ENCODE measurements at regions not wholly inside any gene's neighbourhood (a gene's known extent, or its start where the extent isn't known, plus 50 kb on each side); places are given as distances from the start of the nearest gene placed in this dataset.
"Not testable (repeated sequence)": the region's sequence is repeated elsewhere in the genome, so short reads cannot be mapped to it uniquely, and the experiment has no call there.

GRCh38 chr3:164806188-164806587 is 272.1 kb downstream of the SI start:
- Histone ChIP-seq H3K9me3 (ENCODE audit: control insufficient read depth, low read length) (no peaks in the 10 kb centered on the region), H3K4me3 (ENCODE audit: low read length in 2 of 2) (no peak overlapping the region), H3K27me3 (ENCODE audit: control insufficient read depth in 1 of 2, insufficient read depth in 2 of 2, low read length in 1 of 2) (no peaks in the 10 kb centered on the region), H3K36me3 (ENCODE audit: control insufficient read depth in 1 of 2, insufficient read depth in 2 of 2, low read length in 1 of 2) (no peaks in the 10 kb centered on the region), H3K27ac (ENCODE audit: low read depth in 1 of 2, low read length in 2 of 2) (no peak overlapping the region), H3K4me1 (ENCODE audit: control insufficient read depth in 1 of 2, insufficient read depth in 2 of 2, low read length in 2 of 2) (no peaks in the 10 kb centered on the region)
- WGBS, 2 donors, result 68 to 74% methylated on average over 2 of the region's 2 CpGs
- DNase-seq, result no peak
- intact Hi-C loops (cut with DNase I), result no loop called here
- ATAC-seq (ENCODE audit: low FRiP score), result no peak

DNA sequence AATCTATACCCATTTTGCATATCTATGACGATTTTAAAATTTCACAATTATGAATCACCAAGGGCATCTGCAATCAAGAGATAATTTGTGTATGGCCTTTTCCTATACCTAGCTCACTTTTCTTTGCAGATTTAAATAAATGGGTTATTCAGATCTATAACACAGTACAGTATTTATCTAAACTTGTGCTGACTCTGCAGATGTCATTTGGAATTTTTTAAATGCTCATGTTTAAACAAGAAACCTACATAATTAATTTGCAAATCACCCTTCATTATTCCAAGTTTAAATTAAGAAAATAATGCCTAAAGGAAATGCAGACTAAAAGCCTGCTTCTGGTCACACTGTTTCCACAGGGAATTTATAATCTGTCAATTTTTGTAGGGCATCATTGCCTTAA is 284.2 kb downstream of the SI start:
- Histone ChIP-seq H3K27me3 (ENCODE audit: control insufficient read depth in 1 of 2, insufficient read depth in 2 of 2, low read length in 1 of 2) (no peaks in the 10 kb centered on the region), H3K4me1 (ENCODE audit: control insufficient read depth in 1 of 2, insufficient read depth in 2 of 2, low read length in 2 of 2) (no peaks in the 10 kb centered on the region), H3K4me3 (ENCODE audit: low read length in 2 of 2) (no peak overlapping the region), H3K36me3 (ENCODE audit: control insufficient read depth in 1 of 2, insufficient read depth in 2 of 2, low read length in 1 of 2) (no peaks in the 10 kb centered on the region), H3K27ac (ENCODE audit: low read depth in 1 of 2, low read length in 2 of 2) (no peak overlapping the region), H3K9me3 (ENCODE audit: control insufficient read depth, low read length) (no peaks in the 10 kb centered on the region)
- DNase-seq (no peak), ATAC-seq (ENCODE audit: low FRiP score) (no peak)
- 86 to 92% methylated on average over 1 of the region's 1 CpG for WGBS, 2 donors
- intact Hi-C loops (cut with DNase I), result no loop called here

DNA sequence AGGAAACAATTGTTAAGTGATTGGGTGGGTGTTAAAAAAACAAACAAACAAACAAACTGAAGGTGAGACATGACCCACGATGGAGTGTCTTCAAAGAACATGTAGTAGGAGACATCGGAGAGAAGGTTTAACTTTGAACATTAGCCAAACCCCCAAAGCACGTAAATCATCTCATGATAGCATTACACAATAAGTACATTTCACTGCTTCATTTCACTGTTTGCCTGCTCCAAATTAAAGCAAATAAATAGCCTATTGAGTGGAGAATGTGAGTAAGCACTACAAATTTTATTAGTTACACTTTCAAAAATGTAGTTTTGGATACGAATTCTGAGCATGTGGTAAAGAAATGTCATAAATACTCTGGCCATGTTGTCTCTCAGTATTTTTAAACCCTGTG is 287.0 kb downstream of the SI start:
- intact Hi-C loops (cut with DNase I), result no loop called here
- Histone ChIP-seq H3K27me3 (ENCODE audit: control insufficient read depth in 1 of 2, insufficient read depth in 2 of 2, low read length in 1 of 2) (no peaks in the 10 kb centered on the region), H3K27ac (ENCODE audit: low read depth in 1 of 2, low read length in 2 of 2) (no peak overlapping the region), H3K9me3 (ENCODE audit: control insufficient read depth, low read length) (peaks cover 4% of the 10 kb centered on the region), H3K4me3 (ENCODE audit: low read length in 2 of 2) (no peak overlapping the region), H3K36me3 (ENCODE audit: control insufficient read depth in 1 of 2, insufficient read depth in 2 of 2, low read length in 1 of 2) (no peaks in the 10 kb centered on the region), H3K4me1 (ENCODE audit: control insufficient read depth in 1 of 2, insufficient read depth in 2 of 2, low read length in 2 of 2) (no peaks in the 10 kb centered on the region)
- DNase-seq (no peak), ATAC-seq (ENCODE audit: low FRiP score) (no peak)
- 63 to 72% methylated on average over 4 of the region's 4 CpGs for WGBS, 2 donors

GRCh38 chr3:164784407-164784806 is 293.9 kb downstream of the SI start:
- H3K27ac ChIP-seq (ENCODE audit: low read depth in 1 of 2, low read length in 2 of 2); ATAC-seq (ENCODE audit: low FRiP score); H3K36me3 ChIP-seq (ENCODE audit: control insufficient read depth in 1 of 2, insufficient read depth in 2 of 2, low read length in 1 of 2); DNase-seq; H3K9me3 ChIP-seq (ENCODE audit: control insufficient read depth, low read length); intact Hi-C loops (cut with DNase I); H3K4me1 ChIP-seq (ENCODE audit: control insufficient read depth in 1 of 2, insufficient read depth in 2 of 2, low read length in 2 of 2); H3K27me3 ChIP-seq (ENCODE audit: control insufficient read depth in 1 of 2, insufficient read depth in 2 of 2, low read length in 1 of 2); H3K4me3 ChIP-seq (ENCODE audit: low read length in 2 of 2): not testable (repeated sequence)
- WGBS, 2 donors, result 95 to 96% methylated on average over 14 to 21 of the region's 21 CpGs

DNA sequence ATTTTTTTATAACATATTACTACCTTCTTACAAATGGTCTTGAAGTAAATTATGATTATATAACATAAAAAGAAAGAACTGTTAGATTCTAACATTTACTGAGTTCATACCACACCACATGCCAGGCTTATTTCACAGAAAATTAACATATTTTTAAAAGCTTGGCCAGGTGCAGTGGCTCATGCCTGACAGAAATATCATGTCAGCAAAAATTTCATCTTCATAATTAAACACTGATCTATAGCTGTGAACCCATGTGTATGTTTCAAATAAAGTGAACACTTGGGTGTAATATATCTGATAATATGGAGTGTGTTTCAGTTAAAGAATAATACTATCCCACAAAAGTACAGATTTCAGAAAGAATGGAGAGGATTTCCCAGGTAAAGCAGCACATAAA is 296.5 kb downstream of the SI start:
- H3K4me1 ChIP-seq (ENCODE audit: control insufficient read depth in 1 of 2, insufficient read depth in 2 of 2, low read length in 2 of 2), result no peaks in the 10 kb centered on the region
- no peaks in the 10 kb centered on the region for H3K27me3 ChIP-seq (ENCODE audit: control insufficient read depth in 1 of 2, insufficient read depth in 2 of 2, low read length in 1 of 2)
- no peaks in the 10 kb centered on the region for H3K36me3 ChIP-seq (ENCODE audit: control insufficient read depth in 1 of 2, insufficient read depth in 2 of 2, low read length in 1 of 2)
- no peak overlapping the region for H3K4me3 ChIP-seq (ENCODE audit: low read length in 2 of 2)
- intact Hi-C loops (cut with DNase I), result no loop called here
- H3K27ac ChIP-seq (ENCODE audit: low read depth in 1 of 2, low read length in 2 of 2), result no peak overlapping the region
- DNase-seq (no peak), ATAC-seq (ENCODE audit: low FRiP score) (no peak)
- peaks cover 2% of the 10 kb centered on the region for H3K9me3 ChIP-seq (ENCODE audit: control insufficient read depth, low read length)

- DNase-seq (no peak), ATAC-seq (ENCODE audit: low FRiP score) (no peak)
- no peak overlapping the region for H3K4me3 ChIP-seq (ENCODE audit: low read length in 2 of 2)
- no peaks in the 10 kb centered on the region for H3K36me3 ChIP-seq (ENCODE audit: control insufficient read depth in 1 of 2, insufficient read depth in 2 of 2, low read length in 1 of 2)
- intact Hi-C loops (cut with DNase I), result no loop called here
- H3K27ac ChIP-seq (ENCODE audit: low read depth in 1 of 2, low read length in 2 of 2), result no peak overlapping the region
- 47 to 51% methylated on average over 4 of the region's 4 CpGs for WGBS, 2 donors
- H3K27me3 ChIP-seq (ENCODE audit: control insufficient read depth in 1 of 2, insufficient read depth in 2 of 2, low read length in 1 of 2), result no peaks in the 10 kb centered on the region
- peaks cover 2% of the 10 kb centered on the region for H3K9me3 ChIP-seq (ENCODE audit: control insufficient read depth, low read length)
- H3K4me1 ChIP-seq (ENCODE audit: control insufficient read depth in 1 of 2, insufficient read depth in 2 of 2, low read length in 2 of 2), result no peaks in the 10 kb centered on the region
Observed at GRCh38 chr3:164779816-164780215, 298.5 kb downstream of the SI start.

DNA sequence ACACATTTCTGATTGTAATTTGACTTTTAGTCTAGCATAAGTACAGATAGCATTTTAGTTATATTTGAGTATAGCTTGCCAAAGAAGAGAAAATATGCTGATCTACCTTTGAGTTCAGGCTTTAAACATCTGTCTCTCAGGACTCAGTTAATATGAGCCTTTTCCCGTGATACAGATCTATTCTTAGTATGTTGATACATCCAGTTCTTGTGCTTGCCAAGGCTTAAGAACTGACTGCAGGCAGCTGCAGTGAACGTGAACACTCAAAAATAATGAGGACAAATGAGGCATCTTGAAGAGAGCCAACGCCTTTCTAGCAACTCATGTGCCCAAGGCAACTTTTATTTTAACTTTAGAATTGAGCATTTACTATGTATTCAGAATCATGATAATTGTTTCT is 325.5 kb downstream of the SI start:
- Histone ChIP-seq H3K4me3 (ENCODE audit: low read length in 2 of 2) (no peak overlapping the region), H3K36me3 (ENCODE audit: control insufficient read depth in 1 of 2, insufficient read depth in 2 of 2, low read length in 1 of 2) (no peaks in the 10 kb centered on the region), H3K4me1 (ENCODE audit: control insufficient read depth in 1 of 2, insufficient read depth in 2 of 2, low read length in 2 of 2) (no peaks in the 10 kb centered on the region), H3K9me3 (ENCODE audit: control insufficient read depth, low read length) (no peaks in the 10 kb centered on the region), H3K27ac (ENCODE audit: low read depth in 1 of 2, low read length in 2 of 2) (no peak overlapping the region), H3K27me3 (ENCODE audit: control insufficient read depth in 1 of 2, insufficient read depth in 2 of 2, low read length in 1 of 2) (no peaks in the 10 kb centered on the region)
- ATAC-seq (ENCODE audit: low FRiP score) (no peak), DNase-seq (no peak)
- intact Hi-C loops (cut with DNase I), result no loop called here
- 11 to 14% methylated on average over 3 of the region's 3 CpGs for WGBS, 2 donors

DNA sequence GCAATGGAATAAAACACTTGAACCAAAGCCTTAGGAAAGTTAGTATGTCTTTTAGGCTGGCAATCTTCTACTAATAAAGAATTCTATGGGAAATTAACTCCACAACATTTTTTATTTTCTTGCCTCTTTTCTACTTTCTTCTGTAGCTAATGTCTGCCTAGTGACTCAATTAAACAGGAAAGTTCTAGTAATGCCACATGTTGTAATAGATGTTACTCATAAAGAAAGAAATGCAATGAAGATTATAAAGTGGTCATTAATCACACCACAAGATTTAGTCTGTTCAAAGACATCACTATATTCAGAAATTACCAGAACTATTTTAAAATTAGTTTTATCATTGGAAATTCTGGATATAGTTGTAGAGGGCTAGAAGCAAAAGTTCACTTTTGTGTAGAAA is 329.7 kb downstream of the SI start:
- Histone ChIP-seq H3K4me3 (ENCODE audit: low read length in 2 of 2) (no peak overlapping the region), H3K27ac (ENCODE audit: low read depth in 1 of 2, low read length in 2 of 2) (no peak overlapping the region), H3K27me3 (ENCODE audit: control insufficient read depth in 1 of 2, insufficient read depth in 2 of 2, low read length in 1 of 2) (no peaks in the 10 kb centered on the region), H3K9me3 (ENCODE audit: control insufficient read depth, low read length) (no peaks in the 10 kb centered on the region), H3K36me3 (ENCODE audit: control insufficient read depth in 1 of 2, insufficient read depth in 2 of 2, low read length in 1 of 2) (no peaks in the 10 kb centered on the region), H3K4me1 (ENCODE audit: control insufficient read depth in 1 of 2, insufficient read depth in 2 of 2, low read length in 2 of 2) (no peaks in the 10 kb centered on the region)
- intact Hi-C loops (cut with DNase I), result no loop called here
- DNase-seq (no peak), ATAC-seq (ENCODE audit: low FRiP score) (no peak)

GRCh38 chr3:164741869-164742268 is 336.4 kb downstream of the SI start:
- no peaks in the 10 kb centered on the region for H3K4me1 ChIP-seq (ENCODE audit: control insufficient read depth in 1 of 2, insufficient read depth in 2 of 2, low read length in 2 of 2)
- H3K27ac ChIP-seq (ENCODE audit: low read depth in 1 of 2, low read length in 2 of 2), result no peak overlapping the region
- H3K4me3 ChIP-seq (ENCODE audit: low read length in 2 of 2), result no peak overlapping the region
- no peaks in the 10 kb centered on the region for H3K36me3 ChIP-seq (ENCODE audit: control insufficient read depth in 1 of 2, insufficient read depth in 2 of 2, low read length in 1 of 2)
- intact Hi-C loops (cut with DNase I), result no loop called here
- no peaks in the 10 kb centered on the region for H3K9me3 ChIP-seq (ENCODE audit: control insufficient read depth, low read length)
- no peaks in the 10 kb centered on the region for H3K27me3 ChIP-seq (ENCODE audit: control insufficient read depth in 1 of 2, insufficient read depth in 2 of 2, low read length in 1 of 2)
- no peak for DNase-seq
- ATAC-seq (ENCODE audit: low FRiP score), result no peak
- 90 to 91% methylated on average over 6 of the region's 6 CpGs for WGBS, 2 donors

DNA sequence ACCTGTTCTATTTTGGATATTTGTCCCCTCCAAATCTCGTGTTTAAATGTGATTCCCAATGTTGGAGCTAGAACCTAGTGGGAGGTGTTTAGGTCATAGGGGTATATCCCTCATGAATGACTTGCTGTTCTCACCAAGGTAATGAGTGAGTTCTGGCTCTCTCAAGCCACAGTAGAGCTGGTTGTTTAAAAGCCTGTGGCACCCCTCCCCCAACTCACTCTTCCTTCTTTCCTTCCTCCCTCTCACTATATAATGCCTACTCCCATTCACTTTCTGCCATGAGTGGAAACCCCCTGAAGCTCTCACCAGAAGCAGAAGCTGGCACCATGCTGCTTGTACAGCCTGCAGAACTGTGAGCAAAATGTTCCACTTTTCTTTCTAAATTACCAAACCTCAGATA is 341.1 kb downstream of the SI start:
- ATAC-seq (ENCODE audit: low FRiP score) (no peak), DNase-seq (no peak)
- Histone ChIP-seq H3K4me1 (ENCODE audit: control insufficient read depth in 1 of 2, insufficient read depth in 2 of 2, low read length in 2 of 2) (no peaks in the 10 kb centered on the region), H3K36me3 (ENCODE audit: control insufficient read depth in 1 of 2, insufficient read depth in 2 of 2, low read length in 1 of 2) (no peaks in the 10 kb centered on the region), H3K27ac (ENCODE audit: low read depth in 1 of 2, low read length in 2 of 2) (no peak overlapping the region), H3K4me3 (ENCODE audit: low read length in 2 of 2) (no peak overlapping the region), H3K9me3 (ENCODE audit: control insufficient read depth, low read length) (no peaks in the 10 kb centered on the region), H3K27me3 (ENCODE audit: control insufficient read depth in 1 of 2, insufficient read depth in 2 of 2, low read length in 1 of 2) (no peaks in the 10 kb centered on the region)
- intact Hi-C loops (cut with DNase I), result no loop called here
- WGBS, 2 donors, result 59 to 75% methylated on average over 1 of the region's 1 CpG

All from aorta (tissue), 5 donors.